ENCODE measurements at regions not wholly inside any gene's neighbourhood (a gene's known extent, or its start where the extent isn't known, plus 50 kb on each side); places are given as distances from the start of the nearest gene placed in this dataset.

GRCh38 chr14:96962337-96962736 is 165.2 kb downstream of the VRK1 start:
- Histone ChIP-seq H3K4me2 (ENCODE audit: low read depth, low read length) (no peak overlapping the region), H2BK15ac (ENCODE audit: low read depth, low read length) (no peak overlapping the region), H3K79me1 (ENCODE audit: low read depth in 1 of 2, low read length in 2 of 2) (no peaks in the 10 kb centered on the region), H3K23ac (ENCODE audit: low read depth, low read length) (no peak overlapping the region), H2AFZ (replicated peaks; ENCODE audit: low read length, poor library complexity) (no peak overlapping the region), H4K91ac (ENCODE audit: insufficient read depth, low read depth, low read length) (no peak overlapping the region), H2BK5ac (ENCODE audit: low read depth, low read length, poor library complexity, severe bottlenecking) (no peak overlapping the region), H3K9ac (ENCODE audit: low read depth, low read length) (no peak overlapping the region), H4K5ac (ENCODE audit: low read depth, low read length) (no peak overlapping the region), H2AK5ac (ENCODE audit: low read depth, low read length) (no peak overlapping the region), H3K4me1 (ENCODE audit: control insufficient read depth, insufficient read depth, low read length) (no peaks in the 10 kb centered on the region), H3K9me1 (ENCODE audit: insufficient read depth, low read length) (no peaks in the 10 kb centered on the region), H3K4ac (ENCODE audit: low read depth, low read length) (no peak overlapping the region), H3K18ac (ENCODE audit: low read depth, low read length) (no peak overlapping the region), H3K9me3 (ENCODE audit: control insufficient read depth, insufficient read depth, low read length) (peaks cover 39% of the 10 kb centered on the region), H2BK120ac (ENCODE audit: low read depth, low read length) (no peak overlapping the region), H2BK20ac (ENCODE audit: low read depth, low read length) (no peak overlapping the region), H4K8ac (ENCODE audit: low read depth in 2 of 2, low read length in 2 of 2) (no peak overlapping the region), H3K14ac (replicated peaks; ENCODE audit: low read depth, low read length) (no peak overlapping the region), H3K27me3 (ENCODE audit: control insufficient read depth, insufficient read depth, low read length) (no peaks in the 10 kb centered on the region), H4K20me1 (ENCODE audit: insufficient read depth, low read length) (no peaks in the 10 kb centered on the region), H2AK9ac (replicated peaks; ENCODE audit: low read depth, low read length, poor library complexity) (no peak overlapping the region), H3K4me3 (ENCODE audit: insufficient read depth, low read depth, low read length) (no peak overlapping the region), H3K56ac (ENCODE audit: extremely low read depth, insufficient read depth, low read length) (no peak overlapping the region), H3K36me3 (ENCODE audit: control insufficient read depth, insufficient read depth, low read length) (no peaks in the 10 kb centered on the region), H3K27ac (ENCODE audit: insufficient read depth, low read length) (no peak overlapping the region)
- DNase-seq (no peak), ATAC-seq (ENCODE audit: low read depth) (no peak)
- TF ChIP-seq POLR2A (IDR thresholded peaks at IDR 0.05; ENCODE audit: low read depth, low read length) (no peak), MXI1 (IDR thresholded peaks at IDR 0.05; ENCODE audit: borderline replicate concordance, low read depth, low read length) (no peak), FOS (IDR thresholded peaks at IDR 0.05; ENCODE audit: low read depth, low read length) (no peak), ELK1 (IDR thresholded peaks at IDR 0.05; ENCODE audit: borderline replicate concordance, low read depth, low read length) (no peak), CEBPB (IDR thresholded peaks at IDR 0.05; ENCODE audit: low read depth, low read length) (no peak), MAZ (IDR thresholded peaks at IDR 0.05; ENCODE audit: borderline replicate concordance, low read depth, low read length) (no peak), SMC3 (IDR thresholded peaks at IDR 0.05; ENCODE audit: low read depth, low read length) (no peak), USF2 (IDR thresholded peaks at IDR 0.05; ENCODE audit: low read depth, low read length) (no peak), RAD21 (IDR thresholded peaks at IDR 0.05; ENCODE audit: low read length) (no peak), MAFK (IDR thresholded peaks at IDR 0.05; ENCODE audit: low read depth, low read length) (no peak), RCOR1 (IDR thresholded peaks at IDR 0.05; ENCODE audit: insufficient replicate concordance, low read length) (no peak), CTCF (conservative IDR thresholded peaks at IDR 0.05; ENCODE audit: low read depth, low read length) (no peak), RFX5 (IDR thresholded peaks at IDR 0.05; ENCODE audit: low read depth, low read length) (no peak), CHD1 (IDR thresholded peaks at IDR 0.05; ENCODE audit: low read depth, low read length) (no peak)
- dilution Hi-C loops (cut with HindIII; ENCODE audit: low sequenced_read_pairs, unreplicated experiment), result no loop called here
- POLR2A ChIA-PET (ENCODE audit: unreplicated experiment), result no interaction called here
- CTCF ChIA-PET, result no interaction called here
- in situ Hi-C loops (cut with MboI; ENCODE audit: low sequenced_read_pairs), result no loop called here
- BruUV-seq (replicated peaks), result no TSS peak
- intact Hi-C loops (cut with micrococcal nuclease), result no loop called here
- no CpG with 5 or more reads among the region's 2 CpGs for WGBS, 2 experiments (ENCODE audit: extremely low coverage in 2 of 2, insufficient read length in 1 of 2)

Data from IMR-90 (cell line).